Stimulated activated CD8-positive, alpha-beta memory T cell treated with anti-CD3 and anti-CD28 coated beads, Interleukin-2, amount 100 ng/mL, for 1 hour (primary cell): ENCODE measurements at regions not wholly inside any gene's neighbourhood (a gene's known extent, or its start where the extent isn't known, plus 50 kb on each side); places are given as distances from the start of the nearest gene placed in this dataset.

Experiments
- DNase-seq, 2 donors: peaks; one replicate each; pipeline ENCODE4 v3.0.0-alpha.2; 2020; ENCODE audit warnings: low read depth in 2 of 2

GRCh38 chr15:94053626-94054025 lies 177.7 kb upstream of the MCTP2 start:
- DNase-seq = no peak

DNA sequence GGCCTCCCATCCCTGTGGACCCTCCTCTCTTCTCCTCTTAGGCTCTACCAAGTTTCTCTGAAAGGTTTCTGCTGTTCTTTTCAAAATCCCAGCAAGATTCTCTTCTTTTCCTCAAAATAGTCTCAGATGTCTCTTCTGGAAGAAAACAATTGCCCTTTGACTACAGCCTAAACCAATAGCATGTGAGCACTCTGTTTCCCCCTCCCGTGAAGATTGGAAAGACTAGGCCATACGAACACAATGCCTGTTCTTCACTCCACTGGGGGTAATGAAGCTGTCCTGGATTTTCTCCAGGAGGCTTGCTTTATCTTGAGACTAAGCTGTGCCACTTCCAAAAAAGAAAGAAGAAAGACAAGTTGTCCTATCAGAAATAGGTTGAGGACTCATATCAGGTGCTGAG lies 178.7 kb upstream of the MCTP2 start:
- DNase-seq = no peak

GRCh38 chr15:94047566-94047965 lies 183.8 kb upstream of the MCTP2 start:
- DNase-seq = no peak

DNA sequence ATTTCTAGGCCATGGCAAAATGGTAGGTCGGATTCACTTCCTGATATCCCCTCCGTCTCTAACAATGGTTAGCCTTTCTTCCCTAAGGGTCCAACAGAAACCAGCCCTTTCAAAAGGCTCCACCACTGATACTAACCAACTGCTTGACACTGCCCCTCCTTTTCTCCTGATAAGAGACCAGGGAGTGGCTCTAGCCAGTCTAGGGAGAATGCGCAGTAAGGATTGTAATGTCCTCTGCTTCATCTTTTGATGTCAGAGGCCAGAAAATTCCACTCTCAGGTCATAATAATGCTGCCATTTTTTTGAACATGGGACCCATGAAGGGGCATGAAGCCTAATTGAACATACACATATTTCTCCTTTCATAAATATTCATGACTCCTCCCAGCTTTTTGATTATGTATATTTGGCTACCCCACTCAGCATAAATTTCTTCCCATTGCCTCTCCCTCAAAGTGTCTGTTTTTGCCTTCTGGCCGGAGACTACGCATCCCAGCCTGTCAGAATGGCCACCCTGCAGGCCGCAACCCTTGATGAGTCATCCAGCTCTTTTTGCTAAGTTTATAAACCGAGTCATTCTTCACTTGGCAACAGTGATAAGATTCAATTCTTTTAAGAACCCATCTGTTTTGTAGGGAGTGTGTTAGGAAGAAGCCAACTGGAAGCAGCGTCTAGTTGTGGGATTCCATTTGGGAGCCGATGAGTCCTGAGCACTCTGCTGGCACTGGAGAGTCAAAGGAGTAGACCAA lies 189.0 kb upstream of the MCTP2 start:
- no peak for DNase-seq

- no peak for DNase-seq
Observed at GRCh38 chr15:94041746-94042145, 189.6 kb upstream of the MCTP2 start.

DNA sequence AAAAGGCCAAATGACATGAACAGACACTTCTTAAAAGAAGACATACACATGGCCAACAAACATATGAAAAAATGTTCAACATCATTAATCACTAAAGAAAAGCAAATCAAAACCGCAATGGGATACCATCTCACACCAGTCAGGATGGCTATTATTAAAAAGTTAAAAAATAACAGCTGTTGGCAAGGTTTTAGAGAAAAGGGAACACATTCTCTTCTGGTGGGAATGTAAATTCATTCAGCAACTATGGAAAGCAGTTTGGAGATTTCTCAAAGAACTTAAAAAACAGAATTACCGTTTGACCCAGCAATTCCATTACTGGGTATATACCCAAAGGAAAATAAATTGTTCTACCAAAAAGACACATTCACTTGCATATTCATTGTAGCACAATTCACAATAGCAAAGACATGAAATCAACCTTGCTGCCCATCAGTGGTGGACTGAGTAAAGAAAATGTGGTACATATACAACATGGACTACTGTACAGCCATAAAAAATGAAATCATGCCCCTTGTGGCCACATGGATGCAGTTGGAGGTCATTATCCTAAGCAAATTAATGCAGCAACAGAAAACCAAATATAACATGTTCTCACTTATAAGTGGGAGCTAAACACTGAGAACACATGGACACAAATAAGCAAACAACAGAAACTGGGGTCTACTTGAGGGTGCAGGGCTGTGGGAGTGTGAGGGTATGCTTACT lies 190.7 kb upstream of the MCTP2 start:
- no peak for DNase-seq

- no peak for DNase-seq
Observed at GRCh38 chr15:94036156-94036555, 195.2 kb upstream of the MCTP2 start.

DNA sequence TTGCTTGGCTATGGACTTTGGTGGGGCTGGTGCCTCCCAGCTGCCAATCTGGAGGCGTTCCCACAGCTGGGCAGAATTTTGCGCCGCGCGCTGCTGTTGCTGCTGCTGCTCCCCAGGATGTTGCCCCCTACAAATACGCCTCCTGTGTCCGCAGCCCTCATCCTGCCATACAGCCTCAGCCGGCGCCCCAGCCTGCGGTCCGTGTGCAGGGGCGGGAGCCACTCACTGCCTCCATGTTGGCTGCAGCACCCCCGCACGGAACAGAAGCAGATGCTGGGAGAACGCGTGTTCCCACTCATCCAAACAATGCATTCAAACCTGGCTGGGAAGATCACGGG lies 197.7 kb upstream of the MCTP2 start:
- DNase-seq = no peak

- DNase-seq = no peak
Observed at GRCh38 chr15:94033014-94033682, 198.2 kb upstream of the MCTP2 start.

- no peak for DNase-seq
Observed at GRCh38 chr15:94032571-94032970, 198.8 kb upstream of the MCTP2 start.

DNA sequence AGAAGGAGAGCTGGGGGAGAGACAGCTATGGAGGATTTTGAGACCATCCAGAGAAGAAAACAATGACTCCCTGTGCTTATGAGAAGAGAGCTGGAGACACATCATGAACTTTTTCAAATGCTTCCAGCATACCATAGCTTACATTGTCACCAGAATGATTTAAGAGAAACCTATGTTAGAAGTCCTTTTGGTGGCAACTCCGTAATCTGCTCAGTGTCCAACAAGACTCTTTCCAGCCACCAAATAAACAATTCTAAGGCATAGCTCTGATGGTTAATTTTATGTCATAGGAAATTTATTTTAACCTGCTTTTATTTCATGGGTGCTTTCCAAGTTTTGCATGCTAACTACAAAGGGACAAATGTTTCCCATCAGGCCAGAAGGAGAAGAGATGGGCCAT lies 200.3 kb upstream of the MCTP2 start:
- DNase-seq = no peak

- no peak for DNase-seq
Observed at GRCh38 chr15:94029495-94029894, 201.9 kb upstream of the MCTP2 start.

DNA sequence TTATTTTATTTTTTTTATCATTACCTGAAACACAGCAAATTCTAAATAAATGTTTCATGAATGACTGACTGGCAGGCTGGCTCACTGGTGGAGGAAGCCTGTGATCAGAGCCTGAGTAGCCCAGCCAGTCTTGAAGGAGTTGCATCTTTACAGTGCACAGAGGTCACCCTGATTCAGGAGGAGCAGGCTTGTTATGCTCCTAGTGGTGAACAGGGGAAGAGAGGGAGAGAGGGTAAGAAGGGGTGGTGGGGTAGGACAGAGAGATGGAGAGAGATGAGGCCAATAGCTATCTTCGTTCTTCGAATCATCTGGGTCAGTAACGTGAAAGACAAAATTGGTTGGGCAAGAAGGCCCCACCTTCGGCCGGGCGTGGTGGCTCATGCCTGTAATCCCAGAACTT lies 202.6 kb upstream of the MCTP2 start:
- no peak for DNase-seq

DNA sequence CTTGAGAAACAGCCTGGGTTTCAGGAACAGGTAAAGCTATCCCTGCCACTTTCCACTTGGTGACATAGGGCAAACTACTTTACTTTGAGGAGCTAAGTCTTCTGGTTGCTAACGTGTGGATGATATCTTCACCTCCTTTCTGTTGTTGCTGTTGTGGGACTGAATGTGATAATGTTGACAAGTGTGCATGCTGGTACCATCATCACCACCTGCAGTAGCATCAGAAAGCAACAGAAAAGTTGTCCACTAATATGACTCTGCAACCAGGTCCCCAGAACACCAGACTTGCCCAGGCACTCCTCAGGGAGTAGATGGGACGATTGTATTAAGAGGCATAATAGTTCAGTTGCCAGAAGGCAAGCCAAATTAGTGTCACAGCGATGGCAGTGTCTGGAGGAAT lies 203.2 kb upstream of the MCTP2 start:
- no peak for DNase-seq

- DNase-seq = no peak
Observed at GRCh38 chr15:94027581-94027980, 203.8 kb upstream of the MCTP2 start.

- no peak for DNase-seq
Observed at GRCh38 chr15:94026458-94027304, 204.7 kb upstream of the MCTP2 start.

DNA sequence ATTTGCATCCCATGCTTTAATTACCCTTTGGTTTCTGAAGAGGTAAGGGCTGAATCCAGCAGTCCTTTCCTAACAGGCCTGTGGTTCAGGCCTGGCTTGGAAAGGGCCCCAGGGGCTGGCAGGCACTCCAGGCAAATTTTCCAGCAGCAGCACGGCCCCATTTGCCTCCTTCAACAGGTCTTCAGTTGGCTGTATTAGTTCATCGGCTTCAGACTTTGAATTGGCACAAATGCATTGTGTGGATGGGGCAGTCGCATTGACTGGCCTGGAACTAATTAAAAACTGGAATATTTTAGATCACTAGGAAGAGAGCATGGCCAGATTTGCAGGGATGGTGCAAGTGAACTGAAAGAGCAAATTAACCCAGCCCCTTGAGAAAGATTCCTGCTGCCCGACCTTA lies 207.8 kb upstream of the MCTP2 start:
- no peak for DNase-seq

GRCh38 chr15:94021621-94022320 lies 209.6 kb upstream of the MCTP2 start:
- DNase-seq = no peak

DNA sequence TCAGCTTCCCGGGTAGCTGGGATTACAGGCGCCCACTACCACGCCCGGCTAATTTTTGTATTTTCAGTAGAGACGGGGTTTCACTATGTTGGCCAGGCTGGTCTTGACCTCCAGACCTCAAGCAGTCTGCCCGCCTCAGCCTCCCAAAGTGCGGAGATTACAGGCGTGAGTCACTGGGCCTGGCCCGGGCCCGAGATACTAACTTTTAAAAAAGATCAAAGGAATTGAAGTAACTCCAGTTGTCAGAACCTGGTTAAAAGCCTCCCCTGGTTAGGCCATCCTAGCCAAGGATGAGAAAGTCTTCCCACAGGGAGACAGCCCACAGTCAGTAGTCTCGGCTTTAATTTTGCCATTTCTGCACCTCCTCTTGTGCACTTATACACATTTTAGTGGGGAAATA lies 212.3 kb upstream of the MCTP2 start:
- DNase-seq = no peak

- DNase-seq = no peak
Observed at GRCh38 chr15:94015324-94015723, 216.0 kb upstream of the MCTP2 start.
